Naive B cell (primary cell): ENCODE measurements at regions not wholly inside any gene's neighbourhood (a gene's known extent, or its start where the extent isn't known, plus 50 kb on each side); places are given as distances from the start of the nearest gene placed in this dataset.

Experiments used
- ATAC-seq, 2 donors: fragments of 150-1000 bp; cut with Tn5 transposase; 2 replicates each; pipeline ENCODE4 v1.10.0; 2021; ENCODE audit warnings: low read depth in 2 of 2, mild to moderate bottlenecking in 2 of 2, moderate library complexity in 2 of 2
- DNase-seq: peaks from one replicate; pipeline ENCODE4 v3.0.0; 2022
- H3K27ac Mint-ChIP-seq, 6 donors: one replicate each; pipeline ENCODE4 v1.8.0; 2020 to 2022; ENCODE audit warnings: mild to moderate bottlenecking in 6 of 6, mixed read lengths in 6 of 6, moderate library complexity in 5 of 6, inconsistent platforms in 2 of 6
- H3K27me3 Mint-ChIP-seq, 3 donors: one replicate each; pipeline ENCODE4 v1.8.0; 2021 to 2022; ENCODE audit warnings: mixed read lengths in 3 of 3, mild to moderate bottlenecking in 1 of 3
- H3K36me3 Mint-ChIP-seq, 2 donors: one replicate each; pipeline ENCODE4 v1.8.0; 2020 to 2022; ENCODE audit warnings: mixed read lengths in 2 of 2, inconsistent platforms in 1 of 2, mild to moderate bottlenecking in 1 of 2
- H3K4me1 Mint-ChIP-seq, 3 donors: one replicate each; pipeline ENCODE4 v1.8.0; 2020 to 2022; ENCODE audit warnings: mixed read lengths in 3 of 3, inconsistent platforms in 1 of 3, mild to moderate bottlenecking in 1 of 3, moderate library complexity in 1 of 3
- H3K4me3 Mint-ChIP-seq, 8 donors: one replicate each; pipeline ENCODE4 v1.8.0; 2020 to 2022; ENCODE audit warnings: mild to moderate bottlenecking in 8 of 8, mixed read lengths in 8 of 8, moderate library complexity in 8 of 8, inconsistent platforms in 2 of 8
- H3K9me3 Mint-ChIP-seq, 7 donors: one replicate each; pipeline ENCODE4 v1.8.0; 2020 to 2022; ENCODE audit warnings: mixed read lengths in 7 of 7, mild to moderate bottlenecking in 5 of 7, inconsistent platforms in 2 of 7, moderate library complexity in 1 of 7

DNA sequence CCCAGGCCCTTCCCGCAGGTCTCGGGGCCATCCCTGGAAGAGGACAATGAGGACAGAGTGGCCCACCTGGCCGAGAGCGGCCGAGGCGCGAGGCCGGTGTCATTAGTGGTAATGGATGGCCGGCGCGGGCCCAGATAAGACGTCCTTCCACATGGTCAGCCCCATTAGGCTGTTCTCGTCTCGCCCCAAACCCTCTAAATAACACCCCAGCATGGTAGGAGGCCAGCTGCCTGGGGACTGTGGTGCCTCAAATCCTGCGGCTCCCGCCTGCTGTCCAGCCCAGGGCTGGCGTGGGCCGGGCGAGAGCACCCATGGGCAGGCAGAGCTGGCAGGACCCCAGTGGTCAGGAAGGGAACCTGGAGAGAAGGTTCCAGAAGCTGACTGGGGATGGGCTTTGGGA lies 121.7 kb downstream of the FAM53A start:
- Mint-ChIP-seq H3K9me3 (peaks cover 0 to 2% (median 0%) of the 10 kb centered on the region in 7 donors), H3K4me1 (peaks cover 0 to 4% (median 3%) of the 10 kb centered on the region in 3 donors), H3K4me3 (no peak overlapping the region), H3K27me3 (peaks cover 4 to 66% (median 47%) of the 10 kb centered on the region in 3 donors), H3K27ac (peak overlapping the region in 1 of 6 donors; percentile 9), H3K36me3 (peaks cover 0 to 7% of the 10 kb centered on the region in 2 donors)
- DNase-seq (no peak), ATAC-seq (no peak)

GRCh38 chr4:1561286-1561990 lies 122.7 kb downstream of the FAM53A start:
- Mint-ChIP-seq H3K36me3 (peaks cover 0 to 7% of the 10 kb centered on the region in 2 donors), H3K27ac (no peak overlapping the region), H3K27me3 (peaks cover 4 to 74% (median 54%) of the 10 kb centered on the region in 3 donors)

DNA sequence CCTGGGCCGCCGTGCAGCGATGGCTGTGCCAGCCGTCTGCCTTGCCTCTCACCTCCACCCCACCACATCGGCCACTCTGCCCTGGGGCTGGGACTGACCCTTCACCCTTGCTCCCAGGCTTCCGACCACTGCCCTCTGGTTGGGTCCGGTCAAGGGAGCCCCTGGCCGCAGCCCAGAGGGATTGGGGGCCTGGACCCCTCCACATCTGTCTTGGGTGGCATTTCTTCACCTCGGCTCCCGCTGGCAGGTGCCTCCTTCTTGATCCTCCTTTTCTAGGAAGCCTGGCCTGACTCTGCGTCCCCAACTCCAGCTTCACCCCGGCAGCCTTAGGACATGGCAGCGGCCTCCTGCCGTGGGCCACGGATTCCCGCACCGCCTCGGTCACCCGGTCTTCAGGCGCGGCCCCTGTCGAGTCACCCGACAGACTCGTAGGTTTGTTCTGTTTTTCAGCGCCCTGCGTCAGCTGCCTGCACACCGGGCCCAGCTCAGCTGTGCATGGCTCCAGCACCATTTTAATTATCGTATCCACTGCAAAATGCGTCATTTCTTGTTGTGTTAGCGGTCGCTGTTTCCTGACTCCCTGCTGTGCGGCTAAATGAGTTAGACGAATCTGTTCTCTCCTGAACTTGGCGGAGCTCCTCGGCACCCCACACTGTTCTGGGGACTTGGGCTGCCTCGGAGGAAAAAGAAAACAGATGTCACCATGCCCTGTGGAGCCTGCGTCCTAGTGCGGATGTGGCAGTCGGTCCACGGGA lies 124.0 kb downstream of the FAM53A start:
- H3K36me3 Mint-ChIP-seq = no peaks in the 10 kb centered on the region
- H3K27me3 Mint-ChIP-seq = peaks cover 4 to 70% (median 48%) of the 10 kb centered on the region in 3 donors
- no peaks in the 10 kb centered on the region for H3K4me1 Mint-ChIP-seq
- H3K9me3 Mint-ChIP-seq = no peaks in the 10 kb centered on the region
- DNase-seq = no peak
- no peak for ATAC-seq
- H3K4me3 Mint-ChIP-seq = peak overlapping the region in 1 of 8 donors; percentile 44
- H3K27ac Mint-ChIP-seq = peak overlapping the region in 1 of 6 donors; percentile 90

More at GRCh38 chr4:1561286-1561990, 122.7 kb downstream of the FAM53A start:
- Mint-ChIP-seq H3K4me1 (peaks cover 0 to 4% (median 3%) of the 10 kb centered on the region in 3 donors), H3K9me3 (peaks cover 0 to 2% (median 0%) of the 10 kb centered on the region in 7 donors), H3K4me3 (no peak overlapping the region)
- no peak for DNase-seq
- ATAC-seq = no peak

- H3K27ac Mint-ChIP-seq = no peak overlapping the region
- DNase-seq (no peak), ATAC-seq (no peak)
- peaks cover 0 to 65% (median 44%) of the 10 kb centered on the region in 3 donors for H3K27me3 Mint-ChIP-seq
- no peaks in the 10 kb centered on the region for H3K9me3 Mint-ChIP-seq
- H3K4me3 Mint-ChIP-seq = no peak overlapping the region
- no peaks in the 10 kb centered on the region for H3K36me3 Mint-ChIP-seq
- no peaks in the 10 kb centered on the region for H3K4me1 Mint-ChIP-seq
Observed at GRCh38 chr4:1558205-1558604, 125.9 kb downstream of the FAM53A start.

DNA sequence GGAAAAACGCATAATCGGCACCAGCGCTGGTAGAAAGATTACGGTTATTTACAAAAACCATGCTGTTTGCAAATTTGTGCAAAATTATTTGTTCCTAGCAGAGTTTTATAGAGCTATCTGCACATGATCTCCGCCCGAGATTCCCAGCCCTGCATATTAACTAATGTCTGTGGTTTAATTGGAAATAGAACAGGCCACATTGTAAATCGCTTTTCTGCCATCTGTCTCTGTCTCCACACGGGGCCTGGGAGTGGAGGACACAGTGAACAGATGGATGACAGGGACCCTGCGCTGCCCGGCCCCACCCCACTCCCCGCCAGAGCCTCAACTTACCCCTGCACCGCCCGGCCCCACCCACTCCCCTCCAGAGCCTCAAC lies 126.9 kb downstream of the FAM53A start:
- no peaks in the 10 kb centered on the region for H3K36me3 Mint-ChIP-seq
- H3K27ac Mint-ChIP-seq = no peak overlapping the region
- ATAC-seq (no peak), DNase-seq (no peak)
- H3K4me3 Mint-ChIP-seq = no peak overlapping the region
- no peaks in the 10 kb centered on the region for H3K4me1 Mint-ChIP-seq
- H3K9me3 Mint-ChIP-seq = no peaks in the 10 kb centered on the region
- peaks cover 0 to 62% (median 41%) of the 10 kb centered on the region in 3 donors for H3K27me3 Mint-ChIP-seq

GRCh38 chr4:1556541-1557220 lies 127.4 kb downstream of the FAM53A start:
- no peaks in the 10 kb centered on the region for H3K4me1 Mint-ChIP-seq
- no peaks in the 10 kb centered on the region for H3K9me3 Mint-ChIP-seq
- H3K4me3 Mint-ChIP-seq = no peak overlapping the region

DNA sequence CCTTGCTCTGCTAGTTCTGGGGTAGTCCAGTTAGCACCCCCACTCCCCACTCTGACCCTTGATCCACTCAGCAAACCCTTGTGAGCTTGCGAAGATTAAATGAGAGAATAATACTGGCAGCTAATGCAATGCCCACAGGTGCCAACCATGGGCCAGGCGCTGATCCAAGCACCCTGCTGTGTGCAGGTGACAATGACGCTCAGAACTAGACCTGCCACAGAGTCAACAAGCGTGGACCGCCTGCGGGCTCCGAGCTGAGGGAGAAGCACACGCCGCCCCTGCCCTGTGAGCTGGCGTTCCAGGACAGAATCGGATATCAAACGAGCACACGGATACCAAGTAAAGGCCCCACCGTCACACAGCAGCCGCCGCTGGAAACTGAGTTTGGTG lies 129.2 kb downstream of the FAM53A start:
- DNase-seq (no peak), ATAC-seq (no peak)
- no peaks in the 10 kb centered on the region for H3K9me3 Mint-ChIP-seq
- peaks cover 0 to 53% (median 34%) of the 10 kb centered on the region in 3 donors for H3K27me3 Mint-ChIP-seq
- H3K36me3 Mint-ChIP-seq = no peaks in the 10 kb centered on the region
- H3K4me3 Mint-ChIP-seq = no peak overlapping the region
- H3K4me1 Mint-ChIP-seq = no peaks in the 10 kb centered on the region
- H3K27ac Mint-ChIP-seq = peak overlapping the region in 1 of 6 donors; percentile 65

More at GRCh38 chr4:1556541-1557220, 127.4 kb downstream of the FAM53A start:
- peak; percentile 68 to 83 for ATAC-seq
- no peaks in the 10 kb centered on the region for H3K36me3 Mint-ChIP-seq
- H3K27ac Mint-ChIP-seq = no peak overlapping the region
- peaks cover 0 to 58% (median 41%) of the 10 kb centered on the region in 3 donors for H3K27me3 Mint-ChIP-seq
- no peak for DNase-seq

DNA sequence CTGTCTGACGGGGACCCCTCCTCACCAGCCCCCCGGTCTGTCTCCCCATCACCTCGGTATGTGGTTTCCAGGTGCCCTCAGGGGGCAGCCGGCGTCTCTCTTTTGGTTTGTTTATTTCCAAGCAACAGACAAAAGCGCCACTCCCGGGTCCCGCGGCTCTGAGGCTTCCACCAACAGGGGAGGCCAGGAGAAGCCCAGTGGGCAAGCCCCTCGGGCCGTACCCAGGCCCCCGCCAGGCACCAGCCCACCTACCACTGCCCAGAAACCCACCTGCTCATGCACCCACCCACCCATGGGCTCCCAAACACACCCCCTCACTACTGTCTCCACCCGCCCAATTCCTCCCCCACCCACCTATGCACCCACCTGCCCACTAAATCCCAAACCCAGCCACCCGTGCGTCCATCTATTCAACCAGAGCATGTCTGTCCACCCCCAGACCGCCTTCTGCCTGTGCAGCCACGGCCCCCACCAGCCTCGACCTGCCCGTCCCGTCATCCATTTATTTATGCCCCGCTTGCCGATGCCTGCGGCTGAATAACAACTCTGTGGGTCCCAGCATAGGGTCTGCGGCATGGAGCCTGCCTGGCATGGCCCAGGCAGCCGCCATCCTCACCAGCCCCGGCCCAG lies 129.8 kb downstream of the FAM53A start:
- no peak overlapping the region for H3K4me3 Mint-ChIP-seq
- H3K9me3 Mint-ChIP-seq = no peaks in the 10 kb centered on the region
- no peaks in the 10 kb centered on the region for H3K36me3 Mint-ChIP-seq
- DNase-seq (no peak), ATAC-seq (no peak)
- H3K4me1 Mint-ChIP-seq = no peaks in the 10 kb centered on the region
- H3K27me3 Mint-ChIP-seq = peaks cover 0 to 50% (median 34%) of the 10 kb centered on the region in 3 donors
- peak overlapping the region in 1 of 6 donors; percentile 33 for H3K27ac Mint-ChIP-seq

GRCh38 chr4:1553365-1553764 lies 130.7 kb downstream of the FAM53A start:
- H3K36me3 Mint-ChIP-seq = no peaks in the 10 kb centered on the region

DNA sequence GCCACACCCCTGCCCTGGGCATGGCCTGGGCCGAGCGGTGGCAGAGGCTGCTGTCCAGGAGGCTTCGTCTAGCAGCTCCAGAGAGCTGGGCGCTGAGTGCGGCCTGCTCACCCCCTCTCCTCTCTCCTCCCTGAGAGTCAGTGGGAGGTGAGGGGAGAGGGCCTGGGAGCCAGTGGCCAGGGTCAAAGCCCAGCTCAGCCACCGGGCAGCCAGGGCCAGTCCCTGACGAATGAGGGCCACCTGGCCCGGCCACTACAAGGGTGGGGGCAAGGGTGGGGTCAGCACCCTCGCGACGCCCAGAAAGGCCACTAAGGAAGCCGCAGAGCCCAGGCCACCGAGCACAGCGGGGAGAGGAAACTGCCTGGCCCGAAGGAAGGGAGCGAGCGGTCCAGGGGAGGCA lies 131.7 kb downstream of the FAM53A start:
- Mint-ChIP-seq H3K27ac (no peak overlapping the region), H3K9me3 (no peaks in the 10 kb centered on the region), H3K4me3 (no peak overlapping the region), H3K27me3 (peaks cover 6 to 57% (median 32%) of the 10 kb centered on the region in 3 donors), H3K36me3 (no peaks in the 10 kb centered on the region), H3K4me1 (peaks cover 0 to 7% (median 4%) of the 10 kb centered on the region in 3 donors)
- ATAC-seq = no peak
- DNase-seq = no peak

More at GRCh38 chr4:1553365-1553764, 130.7 kb downstream of the FAM53A start:
- Mint-ChIP-seq H3K27ac (peak overlapping the region in 1 of 6 donors; percentile 15), H3K4me1 (peaks cover 0 to 5% (median 4%) of the 10 kb centered on the region in 3 donors), H3K9me3 (no peaks in the 10 kb centered on the region), H3K4me3 (no peak overlapping the region), H3K27me3 (peaks cover 3 to 54% (median 32%) of the 10 kb centered on the region in 3 donors)
- ATAC-seq = no peak
- no peak for DNase-seq

- H3K9me3 Mint-ChIP-seq = no peaks in the 10 kb centered on the region
- ATAC-seq = no peak
- H3K4me3 Mint-ChIP-seq = no peak overlapping the region
- peaks cover 0 to 7% (median 4%) of the 10 kb centered on the region in 3 donors for H3K4me1 Mint-ChIP-seq
- H3K27ac Mint-ChIP-seq = no peak overlapping the region
- peaks cover 10 to 53% (median 28%) of the 10 kb centered on the region in 3 donors for H3K27me3 Mint-ChIP-seq
- DNase-seq = no peak
- H3K36me3 Mint-ChIP-seq = no peaks in the 10 kb centered on the region
Observed at GRCh38 chr4:1551211-1551610, 132.9 kb downstream of the FAM53A start.

- H3K27ac Mint-ChIP-seq = no peak overlapping the region
- no peaks in the 10 kb centered on the region for H3K36me3 Mint-ChIP-seq
- no peak for ATAC-seq
Observed at GRCh38 chr4:1550122-1551070, 133.7 kb downstream of the FAM53A start.

More at GRCh38 chr4:1550122-1551070, 133.7 kb downstream of the FAM53A start:
- Mint-ChIP-seq H3K27me3 (peaks cover 10 to 53% (median 28%) of the 10 kb centered on the region in 3 donors), H3K4me3 (no peak overlapping the region), H3K4me1 (peaks cover 0 to 7% (median 4%) of the 10 kb centered on the region in 3 donors), H3K9me3 (no peaks in the 10 kb centered on the region)
- no peak for DNase-seq
